NOMO-1 treated with DMSO at 0.1 percent for 48 hours (cell line): ENCODE measurements at regions not wholly inside any gene's neighbourhood (a gene's known extent, or its start where the extent isn't known, plus 50 kb on each side); places are given as distances from the start of the nearest gene placed in this dataset.

Experiments
- DNase-seq: peaks from one replicate; lab custom pipeline; 2025; ENCODE audit not compliant: unreplicated experiment; lab: John Stamatoyannopoulos, UW

DNA sequence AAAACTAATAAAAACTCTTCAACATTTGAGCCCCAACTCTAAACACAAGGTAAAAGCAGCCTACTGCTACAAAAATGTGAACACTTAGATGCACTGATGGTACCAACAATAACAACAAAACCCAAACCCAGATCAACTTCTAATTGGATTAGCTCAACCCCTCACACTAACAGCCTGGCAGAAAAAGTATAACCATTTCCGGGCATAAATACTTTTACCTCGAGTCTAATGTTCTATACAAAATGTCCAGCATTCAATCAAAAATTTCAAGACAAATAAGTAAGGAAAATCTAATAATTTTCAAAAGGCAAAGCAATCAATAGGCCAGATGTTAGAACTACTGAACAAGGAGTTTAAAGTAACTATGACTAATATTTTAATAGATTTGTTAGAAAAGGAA, 303.3 kb downstream of the ARRDC4 start:
- DNase-seq, result no peak

- no peak for DNase-seq
Observed at GRCh38 chr15:98266295-98266694, 305.8 kb downstream of the ARRDC4 start.

GRCh38 chr15:98268163-98268562, 307.7 kb downstream of the ARRDC4 start:
- no peak for DNase-seq

- no peak for DNase-seq
Observed at GRCh38 chr15:98272625-98273024, 312.1 kb downstream of the ARRDC4 start.

DNA sequence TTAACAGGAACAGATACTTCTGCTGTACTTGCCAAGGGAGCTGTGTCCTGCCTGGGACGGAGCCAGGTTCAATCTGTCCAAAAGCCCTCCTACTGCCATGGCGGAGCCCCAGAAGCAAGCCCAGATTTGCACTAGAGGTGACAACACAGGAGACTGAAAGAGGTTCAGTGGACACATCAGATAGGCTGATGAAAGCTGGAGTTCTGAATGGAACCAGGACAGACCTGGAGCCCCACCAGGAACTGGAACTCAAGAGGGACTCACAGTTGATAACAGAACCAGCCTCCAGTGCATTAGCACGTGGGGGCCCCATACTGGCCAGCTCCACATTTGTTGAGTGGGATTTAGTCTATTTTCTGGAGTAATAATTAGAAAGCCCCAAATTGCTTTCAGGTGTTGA, 315.5 kb downstream of the ARRDC4 start:
- DNase-seq, result no peak

DNA sequence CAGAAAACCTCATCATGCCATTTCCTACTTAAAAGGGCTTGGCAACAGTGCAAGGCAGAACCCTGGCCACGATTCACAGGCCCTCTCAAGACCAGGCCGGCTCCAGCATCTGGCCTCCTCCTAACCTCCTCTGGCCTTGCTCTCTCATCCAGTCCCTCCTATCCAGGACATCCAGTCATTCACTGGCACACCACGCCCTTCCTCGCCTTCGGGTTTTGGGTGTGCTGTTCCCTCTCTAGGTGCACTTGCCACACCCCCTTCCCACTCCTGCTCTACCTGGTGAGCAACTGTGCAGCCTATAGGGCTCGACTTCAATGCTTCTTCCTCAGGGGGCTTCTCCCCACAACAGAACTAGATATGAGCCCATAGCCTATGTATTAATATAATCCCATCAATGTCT, 317.1 kb downstream of the ARRDC4 start:
- no peak for DNase-seq

- DNase-seq, result no peak
Observed at GRCh38 chr15:98280284-98280975, 319.9 kb downstream of the ARRDC4 start.

DNA sequence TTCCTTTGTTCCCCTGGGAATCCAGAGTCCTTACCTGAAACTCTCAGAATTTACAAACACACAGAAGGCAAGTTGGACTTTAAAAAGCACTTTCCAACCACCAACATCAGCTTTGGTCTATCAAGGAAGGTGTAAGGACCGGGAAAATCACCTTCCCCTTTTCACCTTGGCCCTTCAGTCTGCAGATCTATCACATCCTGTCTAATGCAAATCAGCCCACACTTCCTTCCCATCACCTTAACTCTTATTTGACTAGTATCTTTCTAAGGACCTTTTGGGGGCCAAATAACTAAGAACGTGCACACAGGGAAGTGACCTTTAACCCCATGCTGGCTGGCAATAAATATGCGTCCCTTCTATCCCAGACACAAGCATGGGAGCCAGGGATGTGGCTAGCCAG, 320.6 kb downstream of the ARRDC4 start:
- DNase-seq, result no peak

GRCh38 chr15:98282656-98283332, 322.3 kb downstream of the ARRDC4 start:
- DNase-seq, result no peak

- no peak for DNase-seq
Observed at GRCh38 chr15:98286200-98286599, 325.7 kb downstream of the ARRDC4 start.

DNA sequence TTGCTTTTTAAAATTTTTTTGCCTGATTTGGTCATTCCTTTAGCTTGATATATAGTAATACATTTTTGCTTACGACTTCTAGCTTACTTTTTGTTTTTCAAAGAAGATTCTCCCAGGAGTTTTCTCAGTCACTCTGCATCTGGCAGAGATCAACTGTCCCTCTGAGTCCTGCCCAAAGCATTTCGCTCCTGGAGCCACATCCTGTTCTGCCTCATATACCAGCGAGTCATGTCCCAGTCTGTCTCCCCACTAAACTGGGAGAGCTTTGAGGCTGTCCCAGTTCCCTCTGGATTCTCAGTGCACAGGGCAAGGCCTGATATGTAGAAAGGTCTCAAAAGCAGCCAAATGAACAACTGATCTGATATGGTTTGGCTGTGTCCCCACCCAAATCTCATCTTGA, 326.3 kb downstream of the ARRDC4 start:
- no peak for DNase-seq

- no peak for DNase-seq
Observed at GRCh38 chr15:98288091-98288590, 327.6 kb downstream of the ARRDC4 start.

DNA sequence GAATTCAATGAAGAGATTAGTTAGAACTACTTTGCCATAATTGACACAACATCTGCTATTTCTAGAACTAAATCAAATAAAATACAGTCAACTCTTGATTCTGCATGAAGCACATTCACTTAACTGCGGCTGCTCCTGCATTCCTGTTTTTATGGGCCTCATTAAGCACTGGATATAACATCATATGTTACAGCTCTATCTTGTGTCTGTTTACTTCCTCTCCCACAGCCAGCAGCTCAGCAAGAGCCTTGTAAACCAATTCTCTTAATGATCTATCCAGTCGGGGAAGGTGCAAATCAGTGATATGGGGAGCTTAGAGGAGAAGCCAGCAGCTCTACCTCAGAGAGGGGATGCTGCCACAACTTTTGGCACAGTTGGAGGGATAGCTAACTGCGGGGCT, 329.2 kb downstream of the ARRDC4 start:
- no peak for DNase-seq

GRCh38 chr15:98292442-98293240, 332.1 kb downstream of the ARRDC4 start:
- peak; percentile 1 for DNase-seq

DNA sequence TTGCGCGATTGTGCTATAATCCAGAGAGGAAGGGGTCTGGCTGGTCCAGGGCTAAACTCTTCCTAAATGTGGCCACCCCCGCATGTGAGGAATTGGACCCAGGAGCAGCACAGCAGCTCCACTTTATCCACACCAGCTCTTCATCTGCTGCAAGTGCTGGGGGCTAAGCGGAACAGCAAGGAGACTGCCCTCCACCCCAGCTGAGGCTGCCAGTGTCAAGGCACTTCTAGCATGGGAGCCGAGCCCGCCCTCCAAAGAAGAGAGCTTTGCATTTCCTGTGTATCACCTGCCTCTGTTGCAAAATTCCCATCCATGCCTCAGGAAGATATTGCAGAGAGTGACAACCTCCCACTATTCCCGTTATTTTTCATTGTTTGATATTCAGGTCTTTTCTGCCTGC, 333.6 kb downstream of the ARRDC4 start:
- no peak for DNase-seq

GRCh38 chr15:98295101-98295759, 334.7 kb downstream of the ARRDC4 start:
- peak; percentile 22 for DNase-seq

DNA sequence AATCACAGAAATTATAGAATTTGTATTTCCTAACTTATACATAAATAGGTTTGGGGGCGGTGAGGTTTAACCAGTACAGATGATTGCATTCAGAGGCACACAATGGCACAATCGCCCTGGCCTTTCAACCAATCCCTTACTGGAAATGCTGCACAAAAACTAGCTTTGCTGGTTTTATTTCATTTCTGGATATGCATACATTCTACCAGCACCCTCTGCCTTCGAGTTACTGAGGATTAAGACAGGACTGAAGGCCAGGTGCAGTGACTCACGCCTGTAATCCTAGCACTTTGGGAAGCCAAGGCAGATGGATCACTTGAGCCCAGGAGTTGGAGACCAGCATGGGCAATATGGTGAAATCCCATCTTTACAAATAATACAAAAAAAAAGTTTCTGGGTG, 336.1 kb downstream of the ARRDC4 start:
- no peak for DNase-seq

DNA sequence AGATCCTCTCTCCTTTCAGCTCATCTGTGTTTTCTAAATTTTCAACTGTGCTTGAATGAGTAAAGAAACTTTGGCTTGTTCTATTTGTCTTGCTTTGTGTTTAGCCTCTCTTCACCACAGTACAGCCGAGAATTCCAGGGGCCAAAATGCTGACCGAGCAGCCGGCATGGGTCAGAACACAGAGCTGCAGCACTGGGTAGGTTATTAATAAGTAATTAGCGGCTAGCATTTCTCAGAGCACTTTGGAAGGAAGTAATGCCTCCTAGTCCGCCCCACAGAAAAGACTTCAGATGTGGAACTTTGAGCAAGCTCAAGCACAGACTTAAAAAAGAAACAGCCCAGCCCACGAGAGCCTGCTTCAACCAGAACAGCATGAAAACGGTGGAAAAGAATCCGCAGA, 343.9 kb downstream of the ARRDC4 start:
- no peak for DNase-seq

DNA sequence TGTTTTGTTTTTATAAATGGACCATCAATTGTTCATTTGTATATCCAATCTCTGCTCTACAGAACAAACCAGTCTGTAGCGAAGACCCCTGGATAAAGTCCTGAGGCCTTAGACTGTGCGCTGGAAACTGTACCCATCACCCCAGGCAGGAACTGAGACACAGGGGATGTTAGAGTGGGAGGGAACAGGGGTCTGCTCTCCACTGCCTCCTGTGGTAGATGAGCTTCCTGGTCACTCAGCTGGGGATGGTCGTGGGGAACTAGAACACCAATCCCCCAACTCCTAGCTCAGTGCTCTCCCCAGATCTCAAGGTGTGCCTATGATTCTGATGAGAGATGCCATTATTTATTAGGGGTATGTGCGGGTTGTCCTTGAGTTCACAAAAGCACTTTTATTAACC, 340.2 kb upstream of the IGF1R start:
- no peak for DNase-seq

DNA sequence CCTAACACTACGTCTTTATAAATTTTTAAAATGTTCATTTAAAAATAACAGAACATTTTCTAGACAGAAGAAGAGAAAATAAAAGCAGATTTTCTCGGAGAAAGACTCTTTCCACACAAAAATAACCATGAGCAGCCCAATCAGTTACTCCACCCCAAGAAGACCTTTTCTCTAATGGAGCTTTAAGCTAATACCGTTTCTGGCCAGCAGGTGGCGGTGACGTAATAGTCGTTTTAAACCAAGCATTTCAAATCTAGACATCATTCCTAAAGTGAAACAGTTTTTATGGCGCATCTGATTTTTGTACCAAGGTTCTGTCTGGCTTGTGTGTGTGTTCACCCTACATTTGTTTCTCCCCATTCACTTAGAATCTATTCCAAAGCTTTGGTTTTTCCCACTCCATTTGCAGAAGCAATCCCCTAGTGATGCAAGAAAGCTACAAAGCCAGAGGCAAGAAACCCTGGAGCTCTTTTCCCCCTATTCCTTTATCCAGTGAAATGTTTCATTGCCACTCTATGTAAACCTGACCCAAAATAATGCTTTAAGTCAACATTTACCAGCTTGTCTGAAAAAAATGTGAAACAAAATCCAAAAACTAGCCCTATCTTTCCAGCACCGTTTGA, 336.7 kb upstream of the IGF1R start:
- DNase-seq, result peak; percentile 23

DNA sequence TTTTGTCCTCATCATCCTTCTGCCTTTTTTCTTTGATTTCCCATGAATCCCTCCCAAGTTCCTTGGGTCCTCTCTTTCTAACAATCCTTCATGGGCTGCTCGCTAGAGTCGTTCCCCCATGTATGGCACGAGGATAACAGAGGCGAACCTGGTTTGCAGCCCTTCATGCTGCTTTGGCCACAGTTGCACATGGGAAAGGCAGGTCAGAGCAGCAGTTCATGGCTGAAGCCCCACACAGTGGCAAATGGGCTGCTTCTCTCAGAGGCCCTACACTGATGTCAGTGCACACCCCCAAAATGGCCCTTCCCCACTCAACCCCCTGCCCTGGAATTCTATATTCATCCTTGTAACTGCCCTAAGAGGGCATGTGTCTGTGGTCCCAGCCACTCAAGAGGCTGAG, 335.4 kb upstream of the IGF1R start:
- DNase-seq, result no peak
